OCI-LY1 (cell line): ENCODE measurements at regions not wholly inside any gene's neighbourhood (a gene's known extent, or its start where the extent isn't known, plus 50 kb on each side); places are given as distances from the start of the nearest gene placed in this dataset.

Source experiments
- H2AFZ ChIP-seq: fragments of 200-600 bp; sonication (generic), shearing (Covaris generic); 2 replicates; pipeline ENCODE4 v1.6.0; 2014; ENCODE audit warnings: antibody characterized with exemption, mild to moderate bottlenecking, low read length
- H3F3A ChIP-seq: fragments of 200-600 bp; sonication (generic), shearing (Covaris generic); 2 replicates; pipeline ENCODE4 v1.6.0; 2014; ENCODE audit warnings: mild to moderate bottlenecking, antibody characterized with exemption, low read length, moderate library complexity; ENCODE audit not compliant: insufficient read depth
- H3K27ac ChIP-seq: fragments of 200-600 bp; sonication (generic); 2 replicates; pipeline ENCODE4 v1.5.1; 2014; ENCODE audit warnings: low read length, mixed run types, mild to moderate bottlenecking, low read depth; ENCODE audit not compliant: poor library complexity, severe bottlenecking
- H3K27me3 ChIP-seq: fragments of 200-600 bp; sonication (generic); 2 replicates; pipeline ENCODE4 v1.6.0; 2014; ENCODE audit warnings: antibody characterized with exemption, mild to moderate bottlenecking, low read length, moderate library complexity; ENCODE audit not compliant: insufficient read depth
- H3K36me3 ChIP-seq: fragments of 200-600 bp; sonication (generic); 2 replicates; pipeline ENCODE4 v1.6.1; 2014; ENCODE audit warnings: mild to moderate bottlenecking, antibody characterized with exemption, low read length, moderate library complexity, mixed read lengths; ENCODE audit not compliant: insufficient read depth
- H3K4me1 ChIP-seq: fragments of 200-600 bp; sonication (generic); 2 replicates; pipeline ENCODE4 v1.5.1; 2014; ENCODE audit warnings: mild to moderate bottlenecking, low read length, moderate library complexity; ENCODE audit not compliant: insufficient read depth, severe bottlenecking
- H3K4me2 ChIP-seq: fragments of 200-600 bp; sonication (generic), shearing (Covaris generic); 2 replicates; pipeline ENCODE4 v1.6.1; 2014; ENCODE audit warnings: low read length
- H3K4me3 ChIP-seq: fragments of 200-600 bp; sonication (generic); 2 replicates; pipeline ENCODE4 v1.5.1; 2014; ENCODE audit warnings: low read length, low read depth, mild to moderate bottlenecking, mixed read lengths; ENCODE audit not compliant: poor library complexity, severe bottlenecking
- H3K79me2 ChIP-seq: fragments of 200-600 bp; shearing (Covaris generic); 2 replicates; pipeline ENCODE4 v1.6.1; 2016; ENCODE audit warnings: mixed run types, low read length, mixed read lengths; ENCODE audit not compliant: insufficient read depth
- H3K9ac ChIP-seq: fragments of 200-600 bp; sonication (generic), shearing (Covaris generic); 2 replicates; pipeline ENCODE4 v1.6.1; 2014; ENCODE audit warnings: mild to moderate bottlenecking, low read length, mixed read lengths
- H3K9me2 ChIP-seq: fragments of 200-600 bp; sonication (generic), shearing (Covaris generic); 2 replicates; pipeline ENCODE4 v1.6.1; 2014; ENCODE audit warnings: low read depth, mild to moderate bottlenecking, low read length, mixed read lengths
- H3K9me3 ChIP-seq: fragments of 200-600 bp; shearing (Covaris generic); 2 replicates; pipeline ENCODE4 v1.6.1; 2014; ENCODE audit warnings: low read length, mixed read lengths
- H4K20me1 ChIP-seq: fragments of 200-600 bp; sonication (generic), shearing (Covaris generic); 2 replicates; pipeline ENCODE4 v1.6.0; 2016; ENCODE audit warnings: mild to moderate bottlenecking, low read length; ENCODE audit not compliant: insufficient read depth
- EZH2 ChIP-seq: fragments of 200-600 bp; sonication (generic), shearing (Covaris generic); IDR thresholded peaks from 2 replicates; pipeline ENCODE4 v1.8.0; 2017; ENCODE audit warnings: borderline replicate concordance, mixed run types, mild to moderate bottlenecking, antibody characterized with exemption, low read length, moderate library complexity, mixed read lengths
- TF ChIP-seq, protein P1 (sequence below): fragments of 200-600 bp; sonication (generic), shearing (Covaris generic); IDR thresholded peaks from 2 replicates; pipeline ENCODE4 v1.5.1; 2017; ENCODE audit warnings: mild to moderate bottlenecking, antibody characterized with exemption, low read length, moderate library complexity, mixed read lengths

DNA sequence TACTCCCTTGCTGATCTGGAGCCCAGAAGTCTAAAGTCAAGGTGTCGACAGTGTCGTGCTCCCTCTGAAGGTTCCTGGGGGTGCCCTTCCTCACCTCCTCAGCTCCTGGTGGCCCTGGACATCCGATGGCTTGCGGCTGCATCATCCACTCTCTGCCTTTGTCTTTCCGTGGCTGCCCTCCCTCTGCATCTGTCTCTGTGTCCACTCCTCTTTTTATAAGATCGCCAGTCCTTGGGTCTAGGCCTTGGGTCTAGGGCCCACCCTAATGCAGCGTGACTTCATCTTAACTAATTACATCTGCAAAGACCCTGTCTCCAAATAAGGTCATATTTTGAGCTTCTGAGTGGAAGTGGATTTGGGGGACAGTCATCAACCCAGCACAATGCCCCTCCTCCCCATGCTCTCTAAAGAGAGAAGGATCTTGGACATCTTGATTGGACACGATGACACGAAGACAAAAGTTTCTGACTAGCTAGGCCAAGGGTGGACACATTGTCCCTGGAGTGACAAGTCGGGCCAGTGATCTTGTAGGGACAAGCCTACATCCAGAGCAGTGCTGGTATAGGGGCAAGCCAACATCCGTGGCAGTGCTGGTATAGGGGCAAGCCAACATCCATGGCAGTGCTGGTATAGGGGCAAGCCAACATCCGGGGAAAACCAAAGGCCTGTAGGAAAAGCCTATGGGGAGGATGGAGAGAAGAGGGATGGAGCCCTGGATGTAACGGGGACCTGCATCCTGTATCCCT is 93.9 kb upstream of the DIO3 start:
- Histone ChIP-seq H3K27ac (no peak overlapping the region), H3K4me1 (no peaks in the 10 kb centered on the region), H3K9me3 (no peaks in the 10 kb centered on the region), H3K79me2 (no peaks in the 10 kb centered on the region), H3K27me3 (no peaks in the 10 kb centered on the region), H3K4me3 (no peak overlapping the region), H3K9ac (no peak overlapping the region), H3F3A (no peaks in the 10 kb centered on the region), H3K36me3 (no peaks in the 10 kb centered on the region), H3K4me2 (no peak overlapping the region), H4K20me1 (no peaks in the 10 kb centered on the region), H2AFZ (no peak overlapping the region), H3K9me2 (no peaks in the 10 kb centered on the region)
- TF ChIP-seq, protein P1, sequence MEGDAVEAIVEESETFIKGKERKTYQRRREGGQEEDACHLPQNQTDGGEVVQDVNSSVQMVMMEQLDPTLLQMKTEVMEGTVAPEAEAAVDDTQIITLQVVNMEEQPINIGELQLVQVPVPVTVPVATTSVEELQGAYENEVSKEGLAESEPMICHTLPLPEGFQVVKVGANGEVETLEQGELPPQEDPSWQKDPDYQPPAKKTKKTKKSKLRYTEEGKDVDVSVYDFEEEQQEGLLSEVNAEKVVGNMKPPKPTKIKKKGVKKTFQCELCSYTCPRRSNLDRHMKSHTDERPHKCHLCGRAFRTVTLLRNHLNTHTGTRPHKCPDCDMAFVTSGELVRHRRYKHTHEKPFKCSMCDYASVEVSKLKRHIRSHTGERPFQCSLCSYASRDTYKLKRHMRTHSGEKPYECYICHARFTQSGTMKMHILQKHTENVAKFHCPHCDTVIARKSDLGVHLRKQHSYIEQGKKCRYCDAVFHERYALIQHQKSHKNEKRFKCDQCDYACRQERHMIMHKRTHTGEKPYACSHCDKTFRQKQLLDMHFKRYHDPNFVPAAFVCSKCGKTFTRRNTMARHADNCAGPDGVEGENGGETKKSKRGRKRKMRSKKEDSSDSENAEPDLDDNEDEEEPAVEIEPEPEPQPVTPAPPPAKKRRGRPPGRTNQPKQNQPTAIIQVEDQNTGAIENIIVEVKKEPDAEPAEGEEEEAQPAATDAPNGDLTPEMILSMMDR = no peak
- TF ChIP-seq EZH2 = no peak

DNA sequence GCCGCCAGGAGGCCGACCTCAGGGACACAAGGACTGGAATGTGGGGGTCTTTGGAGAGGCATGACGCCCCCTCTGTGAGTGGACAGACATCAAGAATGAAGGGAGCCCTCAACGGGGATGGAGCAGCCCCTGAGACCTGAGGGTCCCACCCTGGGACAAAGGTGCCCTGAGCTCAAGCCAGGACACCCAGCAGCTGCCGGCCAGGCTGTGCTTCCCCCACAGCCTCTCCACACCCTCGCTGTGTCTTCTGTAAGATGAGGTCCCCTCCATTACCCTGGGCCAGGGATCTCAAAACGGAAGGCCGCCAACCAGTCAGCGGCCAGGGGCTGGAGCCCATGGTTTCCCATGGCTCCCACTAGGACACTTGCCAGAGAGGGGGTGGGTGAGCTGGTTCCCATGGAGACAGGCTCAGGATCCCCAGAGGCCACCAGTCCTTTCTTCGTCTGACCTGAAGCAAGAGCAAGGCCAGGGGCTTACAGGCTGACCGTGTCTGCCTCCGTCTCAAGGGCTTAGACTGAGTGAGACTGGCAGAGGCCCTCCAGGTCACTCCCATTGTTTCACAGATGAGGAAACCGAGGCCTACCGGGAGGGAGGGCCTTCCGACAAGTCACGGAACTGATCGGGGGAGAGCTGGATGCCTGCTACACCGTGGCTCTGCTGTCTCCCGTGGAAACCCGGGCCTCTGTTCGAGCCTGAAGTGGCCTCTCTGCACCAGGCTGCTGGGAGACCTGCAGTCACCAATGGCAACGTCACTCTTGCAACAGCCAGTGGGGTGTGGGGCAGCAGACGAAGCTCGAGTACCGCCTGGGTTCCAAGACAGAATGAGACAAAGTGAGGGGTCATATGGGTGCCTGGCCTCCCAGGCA is 91.7 kb upstream of the DIO3 start:
- Histone ChIP-seq H3K27ac (no peak overlapping the region), H3K9ac (no peak overlapping the region), H2AFZ (no peak overlapping the region), H3F3A (no peaks in the 10 kb centered on the region), H3K79me2 (no peaks in the 10 kb centered on the region), H3K9me3 (no peaks in the 10 kb centered on the region), H3K4me1 (no peaks in the 10 kb centered on the region), H3K4me2 (no peak overlapping the region), H3K27me3 (no peaks in the 10 kb centered on the region), H3K36me3 (no peaks in the 10 kb centered on the region), H3K4me3 (no peak overlapping the region), H4K20me1 (no peaks in the 10 kb centered on the region), H3K9me2 (no peaks in the 10 kb centered on the region)
- TF ChIP-seq EZH2 = no peak
- TF ChIP-seq, protein P1 = no peak

DNA sequence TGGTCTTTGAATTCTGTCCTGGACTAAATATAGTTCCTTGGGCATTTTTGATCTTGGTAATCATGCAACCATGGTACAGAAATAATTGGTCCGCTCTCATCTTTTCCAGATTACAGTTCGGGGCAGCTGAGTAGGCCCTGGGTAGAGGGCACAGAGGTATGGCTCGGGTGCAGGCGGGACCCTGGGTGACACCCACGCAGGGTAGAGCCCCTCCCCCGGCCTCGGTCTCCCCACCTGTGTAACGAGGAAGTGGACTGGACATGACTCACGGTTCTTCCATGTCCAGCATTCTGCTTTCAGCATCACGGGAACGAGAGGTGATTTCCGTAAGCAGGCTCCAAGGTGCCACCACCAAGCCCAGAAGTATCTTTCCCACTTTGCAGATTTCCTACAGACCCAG is 91.0 kb upstream of the DIO3 start:
- H3K4me3 ChIP-seq = no peak overlapping the region
- TF ChIP-seq EZH2 = no peak
- TF ChIP-seq, protein P1 = no peak
- no peaks in the 10 kb centered on the region for H3F3A ChIP-seq
- H3K27me3 ChIP-seq = no peaks in the 10 kb centered on the region
- no peaks in the 10 kb centered on the region for H4K20me1 ChIP-seq
- H3K9me2 ChIP-seq = no peaks in the 10 kb centered on the region
- no peaks in the 10 kb centered on the region for H3K4me1 ChIP-seq
- H3K9ac ChIP-seq = no peak overlapping the region
- no peak overlapping the region for H2AFZ ChIP-seq
- no peaks in the 10 kb centered on the region for H3K36me3 ChIP-seq
- no peak overlapping the region for H3K4me2 ChIP-seq
- no peaks in the 10 kb centered on the region for H3K9me3 ChIP-seq
- H3K79me2 ChIP-seq = no peaks in the 10 kb centered on the region
- no peak overlapping the region for H3K27ac ChIP-seq
